NCI-H146 treated with DMSO at 0.1 percent for 48 hours (cell line): ENCODE measurements at regions not wholly inside any gene's neighbourhood (a gene's known extent, or its start where the extent isn't known, plus 50 kb on each side); places are given as distances from the start of the nearest gene placed in this dataset.
"Not testable (repeated sequence)": the region's sequence is repeated elsewhere in the genome, so short reads cannot be mapped to it uniquely, and the experiment has no call there.

ENCODE experiments used
- DNase-seq: peaks from one replicate; lab custom pipeline; 2025; ENCODE audit not compliant: unreplicated experiment; lab: John Stamatoyannopoulos, UW

- no peak for DNase-seq
Observed at GRCh38 chr1:4133297-4133938, 233.3 kb upstream of the C1orf174 start.

GRCh38 chr1:4133939-4134321 is 233.9 kb upstream of the C1orf174 start:
- DNase-seq = no peak

- DNase-seq = not testable (repeated sequence)
Observed at GRCh38 chr1:4135853-4136252, 235.8 kb upstream of the C1orf174 start.

GRCh38 chr1:4137621-4138415 is 237.7 kb upstream of the C1orf174 start:
- no peak for DNase-seq

GRCh38 chr1:4139646-4140045 is 239.6 kb upstream of the C1orf174 start:
- no peak for DNase-seq

- no peak for DNase-seq
Observed at GRCh38 chr1:4140241-4140640, 240.2 kb upstream of the C1orf174 start.

- no peak for DNase-seq
Observed at GRCh38 chr1:4140821-4141220, 240.7 kb upstream of the C1orf174 start.

GRCh38 chr1:4144349-4144971 is 244.4 kb upstream of the C1orf174 start:
- no peak for DNase-seq

GRCh38 chr1:4146101-4146500 is 246.0 kb upstream of the C1orf174 start:
- no peak for DNase-seq

- DNase-seq = no peak
Observed at GRCh38 chr1:4146614-4147013, 246.5 kb upstream of the C1orf174 start.

- DNase-seq = no peak
Observed at GRCh38 chr1:4147509-4147908, 247.4 kb upstream of the C1orf174 start.

- DNase-seq = no peak
Observed at GRCh38 chr1:4149281-4149680, 249.2 kb upstream of the C1orf174 start.

- DNase-seq = no peak
Observed at GRCh38 chr1:4149831-4150230, 249.8 kb upstream of the C1orf174 start.

GRCh38 chr1:4150262-4150661 is 250.2 kb upstream of the C1orf174 start:
- DNase-seq = no peak

GRCh38 chr1:4152266-4152665 is 252.2 kb upstream of the C1orf174 start:
- no peak for DNase-seq

GRCh38 chr1:4153571-4153970 is 253.5 kb upstream of the C1orf174 start:
- no peak for DNase-seq

GRCh38 chr1:4156241-4156973 is 256.3 kb upstream of the C1orf174 start:
- no peak for DNase-seq

- DNase-seq = no peak
Observed at GRCh38 chr1:4160181-4160580, 260.1 kb upstream of the C1orf174 start.

GRCh38 chr1:4161366-4162006 is 261.4 kb upstream of the C1orf174 start:
- DNase-seq = no peak

- DNase-seq = no peak
Observed at GRCh38 chr1:4164965-4165364, 264.9 kb upstream of the C1orf174 start.

GRCh38 chr1:4165686-4166300 is 265.7 kb upstream of the C1orf174 start:
- DNase-seq = no peak
